HCT116 (cell line): ENCODE measurements at regions not wholly inside any gene's neighbourhood (a gene's known extent, or its start where the extent isn't known, plus 50 kb on each side); places are given as distances from the start of the nearest gene placed in this dataset.

ENCODE experiments used
- ELF1 ChIP-seq: IDR thresholded peaks from 2 replicates; pipeline ENCODE4 v1.6.1; 2012; ENCODE audit warnings: low read depth, borderline replicate concordance
- EZH2 ChIP-seq: fragments of 200-600 bp; sonication (generic); IDR thresholded peaks from 2 replicates; pipeline ENCODE4 v1.6.1; 2017; ENCODE audit warnings: antibody characterized with exemption, mixed run types
- MAX ChIP-seq: IDR thresholded peaks from 2 replicates; pipeline ENCODE4 v1.6.1; 2012
- POLR2A ChIP-seq: IDR thresholded peaks from 2 replicates; pipeline ENCODE4 v1.7.0; 2011; ENCODE audit warnings: borderline replicate concordance; ENCODE audit not compliant: insufficient read depth, insufficient read length; ENCODE audit errors: extremely low read depth
- POLR2AphosphoS5 ChIP-seq: IDR thresholded peaks from 2 replicates; pipeline ENCODE4 v1.6.1; 2011; ENCODE audit warnings: mild to moderate bottlenecking, low read depth, low read length, moderate library complexity
- RAD21 ChIP-seq: IDR thresholded peaks from 2 replicates; pipeline ENCODE4 v1.6.1; 2012; ENCODE audit warnings: low read depth, mild to moderate bottlenecking
- REST ChIP-seq: IDR thresholded peaks from 2 replicates; pipeline ENCODE4 v1.6.1; 2012; ENCODE audit warnings: low read depth
- SIN3A ChIP-seq: IDR thresholded peaks from 2 replicates; pipeline ENCODE4 v1.6.1; 2012; ENCODE audit warnings: low read depth
- SRF ChIP-seq: IDR thresholded peaks from 2 replicates; pipeline ENCODE4 v1.6.1; 2012; ENCODE audit warnings: low read depth
- TF ChIP-seq, protein P1 (sequence below), 3 experiments: fragments of 200-600 bp in 1 of 3; sonication (generic) in 1 of 3; IDR thresholded peaks in 2 of 3; conservative IDR thresholded peaks in 1 of 3; 2 replicates each; pipeline ENCODE4 v1.5.1; 2012 to 2017; ENCODE audit warnings: low read depth in 2 of 3, low read length in 2 of 3, antibody characterized with exemption in 1 of 3, borderline replicate concordance in 1 of 3, control low read depth in 1 of 3, mild to moderate bottlenecking in 1 of 3, mixed read lengths in 1 of 3, mixed run types in 1 of 3, moderate library complexity in 1 of 3; ENCODE audit not compliant: insufficient read depth in 1 of 3

GRCh38 chr10:4344492-4344994 is 481.5 kb upstream of the AKR1E2 start:
- 0 out of 2 replicates have a peak, but pooled peaks have one; percentile 43 for TF ChIP-seq MAX
- TF ChIP-seq, protein P1, sequence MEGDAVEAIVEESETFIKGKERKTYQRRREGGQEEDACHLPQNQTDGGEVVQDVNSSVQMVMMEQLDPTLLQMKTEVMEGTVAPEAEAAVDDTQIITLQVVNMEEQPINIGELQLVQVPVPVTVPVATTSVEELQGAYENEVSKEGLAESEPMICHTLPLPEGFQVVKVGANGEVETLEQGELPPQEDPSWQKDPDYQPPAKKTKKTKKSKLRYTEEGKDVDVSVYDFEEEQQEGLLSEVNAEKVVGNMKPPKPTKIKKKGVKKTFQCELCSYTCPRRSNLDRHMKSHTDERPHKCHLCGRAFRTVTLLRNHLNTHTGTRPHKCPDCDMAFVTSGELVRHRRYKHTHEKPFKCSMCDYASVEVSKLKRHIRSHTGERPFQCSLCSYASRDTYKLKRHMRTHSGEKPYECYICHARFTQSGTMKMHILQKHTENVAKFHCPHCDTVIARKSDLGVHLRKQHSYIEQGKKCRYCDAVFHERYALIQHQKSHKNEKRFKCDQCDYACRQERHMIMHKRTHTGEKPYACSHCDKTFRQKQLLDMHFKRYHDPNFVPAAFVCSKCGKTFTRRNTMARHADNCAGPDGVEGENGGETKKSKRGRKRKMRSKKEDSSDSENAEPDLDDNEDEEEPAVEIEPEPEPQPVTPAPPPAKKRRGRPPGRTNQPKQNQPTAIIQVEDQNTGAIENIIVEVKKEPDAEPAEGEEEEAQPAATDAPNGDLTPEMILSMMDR (IDR thresholded peaks at IDR 0.05 in 2 of 3, conservative IDR thresholded peaks at IDR 0.05 in 1 of 3; ENCODE audit: borderline replicate concordance in 1 of 3, insufficient read depth in 1 of 3, low read depth in 2 of 3, low read length in 2 of 3): no peak
- TF ChIP-seq ELF1: no peak
- no peak for TF ChIP-seq POLR2A
- peak; percentile 60; the same call in 1 of the 2 replicates for TF ChIP-seq SRF
- TF ChIP-seq REST: no peak
- TF ChIP-seq SIN3A: no peak
- no peak for TF ChIP-seq EZH2
- peak; percentile 39 for TF ChIP-seq RAD21
- 0 out of 2 replicates have a peak, but pooled peaks have one; percentile 32 for TF ChIP-seq POLR2AphosphoS5
